SK-N-DZ (cell line): ENCODE measurements at regions not wholly inside any gene's neighbourhood (a gene's known extent, or its start where the extent isn't known, plus 50 kb on each side); places are given as distances from the start of the nearest gene placed in this dataset.

Source experiments
- DNase-seq: peaks from one replicate; pipeline ENCODE4 v3.0.0-alpha.2; 2015; ENCODE audit warnings: low spot score

- no peak for DNase-seq
Measured at GRCh38 chr22:48054596-48054995, 1292.1 kb downstream of the TBC1D22A start.

- DNase-seq = no peak
Measured at GRCh38 chr22:48053973-48054372, 1291.5 kb downstream of the TBC1D22A start.

- DNase-seq = no peak
Measured at GRCh38 chr22:48053486-48053885, 1291.0 kb downstream of the TBC1D22A start.

DNA sequence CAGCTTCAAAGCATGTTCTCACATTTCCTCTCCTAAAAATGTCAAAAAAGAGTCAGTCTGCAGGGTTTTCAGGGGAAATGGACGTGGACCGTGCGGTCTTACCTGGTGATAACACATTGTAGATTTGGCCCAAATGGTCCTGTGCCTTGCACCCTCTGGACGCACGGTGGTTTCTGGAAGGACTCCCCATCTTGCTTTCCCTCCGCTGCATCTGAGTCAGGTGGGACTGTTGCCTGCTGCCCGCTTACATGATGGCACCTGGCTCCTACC, 1290.1 kb downstream of the TBC1D22A start:
- DNase-seq = no peak

- DNase-seq = no peak
Measured at GRCh38 chr22:48051796-48052620, 1289.6 kb downstream of the TBC1D22A start.

- DNase-seq = no peak
Measured at GRCh38 chr22:48050836-48051235, 1288.4 kb downstream of the TBC1D22A start.

GRCh38 chr22:48049116-48049515, 1286.7 kb downstream of the TBC1D22A start:
- no peak for DNase-seq

- no peak for DNase-seq
Measured at GRCh38 chr22:48047722-48048500, 1285.5 kb downstream of the TBC1D22A start.

DNA sequence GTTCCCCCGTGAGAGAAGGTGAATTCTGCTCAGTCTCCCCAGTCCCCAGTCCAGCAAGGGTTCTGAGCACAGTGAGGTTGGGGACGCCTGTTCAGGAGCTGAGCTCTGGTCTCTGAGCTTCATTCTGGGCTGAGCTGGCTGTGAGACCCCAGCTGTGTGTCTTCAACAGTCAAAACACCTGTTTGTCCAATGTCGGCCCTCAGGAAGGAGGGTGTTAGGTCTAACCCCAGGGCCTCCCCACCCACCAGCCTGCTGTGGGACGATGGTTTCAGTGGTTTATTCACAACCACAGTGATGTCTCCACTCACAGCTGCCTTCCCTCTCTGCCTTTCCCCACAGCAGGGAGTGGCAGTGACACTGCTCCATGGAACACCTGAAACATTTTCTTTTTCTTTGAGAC, 1282.9 kb downstream of the TBC1D22A start:
- no peak for DNase-seq

- DNase-seq = no peak
Measured at GRCh38 chr22:48044487-48045060, 1282.1 kb downstream of the TBC1D22A start.

DNA sequence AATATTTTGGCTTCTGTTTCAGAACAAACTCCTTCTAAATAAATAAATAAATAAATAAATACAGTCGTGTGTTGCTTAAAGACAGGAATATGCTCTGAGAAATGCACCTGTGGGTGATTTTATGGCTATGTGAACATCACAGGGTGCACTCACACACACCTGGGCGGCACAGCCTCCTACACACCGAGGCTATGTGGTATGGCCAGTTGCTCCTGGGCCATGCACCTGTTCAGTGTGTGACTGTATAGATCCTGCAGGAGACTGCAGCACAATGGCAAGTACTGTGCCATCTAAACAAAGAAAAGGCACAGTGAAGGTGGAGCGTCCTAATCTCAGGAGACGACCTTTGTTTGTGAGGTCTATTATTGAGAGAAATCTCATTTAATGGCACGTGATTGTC, 1281.1 kb downstream of the TBC1D22A start:
- no peak for DNase-seq

DNA sequence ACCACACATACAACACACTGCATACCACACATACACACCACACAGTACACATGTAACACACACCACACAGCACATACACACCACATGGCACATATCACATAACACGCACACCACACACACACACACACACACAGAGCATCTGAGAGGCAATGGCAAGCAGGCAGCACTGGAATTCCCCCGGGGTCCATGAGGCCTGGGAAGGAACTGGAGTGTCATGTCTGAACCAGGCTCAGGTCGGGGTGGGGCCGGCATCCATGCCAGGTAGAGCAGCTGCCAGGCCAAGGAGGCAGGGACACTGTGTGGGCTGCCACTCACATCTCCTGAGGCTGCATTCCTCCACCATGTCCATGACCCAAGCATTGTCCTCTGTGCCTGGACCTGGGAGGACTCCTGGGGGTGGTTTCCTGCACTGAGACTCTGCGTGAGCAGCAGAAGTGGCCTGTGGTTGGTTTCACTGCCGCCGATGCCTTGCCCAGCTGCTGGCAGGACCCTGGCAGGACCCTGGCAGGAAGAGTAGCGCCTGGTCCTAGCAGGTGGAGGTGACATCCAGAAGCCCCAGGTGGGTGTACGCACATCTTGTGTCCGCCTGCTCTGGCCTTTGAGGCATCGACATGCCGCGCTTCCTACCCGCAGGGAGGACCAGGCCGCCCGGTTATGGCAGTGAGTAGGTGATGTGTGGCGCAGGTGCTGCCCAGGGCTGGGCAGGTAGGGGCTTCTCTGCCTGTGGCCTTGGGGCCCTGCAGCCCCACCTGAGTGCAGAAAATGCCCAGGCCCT, 1280.4 kb downstream of the TBC1D22A start:
- no peak for DNase-seq

DNA sequence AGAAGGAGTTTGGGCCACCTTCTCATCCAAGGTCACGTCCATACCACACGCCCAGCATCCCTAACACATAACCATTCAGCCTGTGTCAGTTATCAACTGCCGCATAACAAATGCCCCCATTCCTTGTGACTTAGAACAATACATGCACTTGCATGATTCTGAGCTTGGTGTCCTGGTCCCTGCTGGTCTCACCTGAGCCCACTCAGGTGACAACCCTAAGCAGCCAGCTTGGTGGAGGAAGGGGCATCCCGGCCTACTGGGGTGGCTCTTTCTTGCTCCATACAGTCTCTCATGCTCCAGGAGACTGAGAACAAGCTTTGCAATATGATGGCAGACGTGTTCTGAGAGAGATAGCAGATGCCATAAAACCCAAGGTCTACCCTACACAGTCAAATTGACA, 1276.9 kb downstream of the TBC1D22A start:
- DNase-seq = no peak

DNA sequence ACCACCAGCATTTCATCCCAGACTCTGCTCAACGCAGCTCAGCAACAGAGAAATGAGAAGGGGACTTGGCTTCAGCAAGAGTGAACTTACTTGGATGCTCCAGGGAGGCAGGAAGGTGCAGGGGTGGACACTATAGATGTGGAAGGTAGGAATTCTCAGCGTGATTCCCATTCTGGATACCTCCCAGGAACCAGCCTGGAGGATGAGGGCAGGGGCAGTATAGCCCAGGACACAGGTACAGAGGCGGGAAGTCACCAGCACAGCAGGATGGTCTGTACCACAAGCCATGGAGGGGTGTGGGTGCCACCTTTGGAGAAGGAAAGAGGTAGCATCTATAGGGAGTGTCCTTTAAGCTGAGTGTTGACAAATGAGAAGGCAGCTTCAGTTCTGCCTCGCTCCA, 1275.2 kb downstream of the TBC1D22A start:
- DNase-seq = no peak

DNA sequence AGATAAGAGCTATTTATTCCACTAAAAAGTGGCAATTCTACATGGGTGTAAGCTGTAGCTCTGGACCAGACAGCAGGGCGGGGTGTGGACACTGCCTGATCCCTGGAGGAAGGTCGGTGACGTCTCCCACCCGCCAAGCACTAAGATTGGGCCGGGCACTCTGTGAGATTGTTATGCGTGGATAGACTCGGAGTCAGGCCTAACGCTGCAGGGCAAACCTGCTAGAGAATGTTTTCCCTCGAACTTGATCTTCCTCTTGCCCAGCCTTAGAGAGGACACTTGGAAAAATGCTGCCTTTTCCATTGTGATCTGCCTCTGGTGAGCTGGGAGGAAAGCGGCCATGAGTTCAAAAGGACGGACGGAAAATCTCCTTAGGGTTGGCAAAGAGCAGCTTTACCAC, 1273.4 kb downstream of the TBC1D22A start:
- DNase-seq = no peak

GRCh38 chr22:48031589-48031988, 1269.1 kb downstream of the TBC1D22A start:
- DNase-seq = no peak

DNA sequence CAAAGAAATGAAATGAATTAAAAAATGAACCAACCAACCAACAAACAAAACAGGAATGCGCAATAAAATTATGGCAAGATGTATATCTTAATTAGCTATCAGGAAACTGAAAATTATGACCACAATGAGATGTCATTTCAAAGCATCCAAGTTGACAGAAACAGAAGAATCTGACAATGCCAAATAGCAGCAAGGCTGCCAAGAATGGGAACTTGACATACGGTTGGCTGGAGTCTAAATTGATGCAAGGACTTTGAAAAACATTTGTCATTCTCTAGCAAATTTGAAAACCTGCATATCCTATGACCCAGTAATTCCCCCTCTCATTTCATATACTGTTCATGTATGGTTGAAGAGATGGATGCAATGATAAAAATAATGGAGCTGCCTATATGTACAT, 1262.6 kb downstream of the TBC1D22A start:
- DNase-seq = no peak

- DNase-seq = no peak
Measured at GRCh38 chr22:48021991-48022401, 1259.5 kb downstream of the TBC1D22A start.

DNA sequence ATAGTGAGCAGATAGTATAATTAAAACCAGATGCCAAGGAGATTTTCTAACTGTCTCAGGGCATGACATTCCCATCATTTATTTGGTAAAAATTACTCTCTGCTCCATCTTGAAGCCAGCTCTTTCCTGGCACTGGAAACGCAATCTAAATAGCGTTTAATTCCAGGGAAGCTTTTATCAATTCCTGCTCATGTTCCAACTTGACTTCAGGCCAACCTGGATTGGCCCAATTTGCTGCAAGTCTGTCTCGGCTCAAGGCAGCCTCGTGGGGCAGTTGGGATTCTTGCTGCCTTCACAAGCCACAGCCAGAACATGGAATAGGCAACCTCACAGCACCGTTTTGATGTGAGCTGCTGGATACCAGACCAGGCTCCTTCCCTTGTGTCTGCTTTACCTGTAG, 1255.9 kb downstream of the TBC1D22A start:
- DNase-seq = no peak

DNA sequence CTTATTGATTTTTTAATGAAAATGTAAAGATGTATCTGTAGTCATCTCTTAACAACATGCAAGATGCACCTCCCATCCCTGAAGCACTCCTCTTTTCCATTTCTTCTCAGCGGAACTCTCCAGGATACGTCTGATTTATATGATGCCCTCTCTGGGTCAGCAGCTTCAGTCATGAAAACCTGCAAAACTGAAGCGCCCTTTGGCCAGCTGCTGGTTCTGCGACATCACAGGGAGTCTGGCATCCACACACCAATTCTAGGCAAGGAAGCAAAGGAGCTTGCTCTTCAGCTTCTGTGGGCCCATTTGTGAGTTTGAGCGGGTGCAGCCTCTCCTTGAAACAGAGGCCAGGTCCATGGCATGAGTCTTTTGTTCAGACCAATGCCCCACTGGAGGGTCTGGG, 1253.3 kb downstream of the TBC1D22A start:
- DNase-seq = no peak

- no peak for DNase-seq
Measured at GRCh38 chr22:48004936-48005335, 1242.5 kb downstream of the TBC1D22A start.

DNA sequence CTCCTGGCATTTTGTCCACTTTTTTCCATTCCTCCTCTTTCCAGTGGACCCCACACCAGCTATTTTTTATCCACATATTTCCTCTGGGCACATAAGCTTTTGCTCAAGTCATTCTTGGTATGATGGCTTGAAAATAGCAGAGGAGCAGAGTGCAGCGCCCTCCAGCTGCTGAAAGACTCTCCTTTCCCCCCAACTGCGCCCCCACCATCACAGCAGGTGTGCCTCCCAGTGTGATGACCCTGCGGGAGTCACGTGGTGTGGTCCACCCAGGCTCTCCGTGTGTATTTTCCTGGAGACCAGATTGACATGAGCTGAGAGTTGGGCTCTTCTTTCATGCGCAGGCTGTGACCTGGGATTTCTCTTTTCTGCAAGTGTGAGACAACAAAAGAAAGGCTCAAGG, 1241.6 kb downstream of the TBC1D22A start:
- DNase-seq = no peak
